GM23248 (cell line): ENCODE measurements at regions not wholly inside any gene's neighbourhood (a gene's known extent, or its start where the extent isn't known, plus 50 kb on each side); places are given as distances from the start of the nearest gene placed in this dataset.

Experiments
- DNase-seq: peaks from one replicate; pipeline ENCODE4 v3.0.0-alpha.2; 2015
- H2AFZ ChIP-seq: fragments of 200-600 bp; sonication (generic); 2 replicates; pipeline ENCODE4 v1.6.1; 2016; ENCODE audit warnings: antibody characterized with exemption
- H3F3A ChIP-seq: fragments of 200-600 bp; sonication (generic); 2 replicates; pipeline ENCODE4 v1.6.1; 2016; ENCODE audit warnings: mild to moderate bottlenecking, antibody characterized with exemption, mixed run types; ENCODE audit not compliant: insufficient read depth
- H3K27ac ChIP-seq: fragments of 200-600 bp; sonication (generic); 2 replicates; pipeline ENCODE4 v1.5.1; 2016; ENCODE audit warnings: mild to moderate bottlenecking
- H3K27me3 ChIP-seq: fragments of 200-600 bp; sonication (generic); replicated peaks from 2 replicates; pipeline ENCODE4 v1.6.1; 2016; ENCODE audit warnings: mild to moderate bottlenecking; ENCODE audit not compliant: insufficient read depth
- H3K36me3 ChIP-seq: fragments of 200-600 bp; sonication (generic); 2 replicates; pipeline ENCODE4 v1.6.1; 2016; ENCODE audit warnings: low read depth, mild to moderate bottlenecking
- H3K4me1 ChIP-seq: fragments of 200-600 bp; sonication (generic); 2 replicates; pipeline ENCODE4 v1.6.1; 2016; ENCODE audit warnings: mild to moderate bottlenecking; ENCODE audit not compliant: insufficient read depth
- H3K4me2 ChIP-seq: fragments of 200-600 bp; sonication (generic); one replicate; pipeline ENCODE4 v1.6.1; 2016; ENCODE audit warnings: mild to moderate bottlenecking; ENCODE audit not compliant: unreplicated experiment
- H3K4me3 ChIP-seq: fragments of 200-600 bp; sonication (generic); 2 replicates; pipeline ENCODE4 v1.5.1; 2016; ENCODE audit warnings: mild to moderate bottlenecking
- H3K79me2 ChIP-seq: fragments of 200-600 bp; sonication (generic); 2 replicates; pipeline ENCODE4 v1.6.1; 2016; ENCODE audit warnings: mild to moderate bottlenecking; ENCODE audit not compliant: insufficient read depth
- H3K9ac ChIP-seq: fragments of 200-600 bp; sonication (generic); 2 replicates; pipeline ENCODE4 v1.6.1; 2016; ENCODE audit warnings: mild to moderate bottlenecking
- H3K9me2 ChIP-seq: fragments of 200-600 bp; sonication (generic); 2 replicates; pipeline ENCODE4 v1.6.1; 2016; ENCODE audit warnings: mixed run types, mild to moderate bottlenecking, moderate library complexity; ENCODE audit not compliant: insufficient read depth
- H3K9me3 ChIP-seq: fragments of 200-600 bp; sonication (generic); one replicate; pipeline ENCODE4 v1.6.1; 2017; ENCODE audit warnings: low read depth
- H4K20me1 ChIP-seq: fragments of 200-600 bp; sonication (generic); 2 replicates; pipeline ENCODE4 v1.6.0; 2016; ENCODE audit not compliant: insufficient read depth
- EZH2 ChIP-seq: fragments of 200-600 bp; sonication (generic); IDR thresholded peaks from 2 replicates; pipeline ENCODE4 v1.6.1; 2018; ENCODE audit warnings: antibody characterized with exemption, mild to moderate bottlenecking; ENCODE audit not compliant: insufficient read depth, poor library complexity, severe bottlenecking
- EZH2phosphoT487 ChIP-seq: fragments of 200-600 bp; sonication (generic); IDR thresholded peaks from 2 replicates; pipeline ENCODE4 v1.6.1; 2018; ENCODE audit warnings: antibody characterized with exemption, moderate library complexity, mild to moderate bottlenecking, low read depth; ENCODE audit not compliant: insufficient read depth
- WGBS, 2 experiments: methylation state at CpG; one replicate each; pipeline ENCODE4 v1.1.6; 2015 to 2017; ENCODE audit warnings: low lambda C conversion rate in 2 of 2, low coverage in 1 of 2; ENCODE audit errors: missing lambda C conversion rate in 2 of 2; 5-methylcytosine and 5-hydroxymethylcytosine counted together
- in situ Hi-C: fragments of 300-500 bp; cut with MboI; formaldehyde crosslinking; loops from 2 replicates; pipeline ENCODE4 v1.15.0; 2020

DNA sequence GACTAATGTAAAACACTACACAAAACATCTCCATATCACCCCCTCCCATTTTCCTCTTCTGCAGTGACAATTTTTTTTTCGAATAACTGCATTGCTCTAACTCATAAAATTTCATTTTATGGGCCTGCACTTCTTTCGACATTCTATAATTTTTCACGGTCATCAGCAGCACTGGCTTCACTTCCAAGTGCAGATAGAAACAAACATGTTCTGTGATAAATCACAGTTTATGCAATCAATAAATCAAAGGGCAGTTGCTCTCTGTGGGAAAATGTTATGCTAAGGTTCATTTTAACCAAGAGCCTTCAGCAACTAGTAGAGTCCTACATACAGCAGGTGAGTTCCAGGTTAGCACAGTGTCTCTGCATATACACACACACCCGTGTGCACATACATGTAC lies 100.1 kb downstream of the GPAM start:
- Histone ChIP-seq H3K79me2 (no peaks in the 10 kb centered on the region), H3K9me2 (no peaks in the 10 kb centered on the region), H3K36me3 (no peaks in the 10 kb centered on the region), H3K4me1 (no peaks in the 10 kb centered on the region), H3K27me3 (0 out of 2 replicates have a peak, but pooled peaks cover 11% of the 10 kb centered on the region), H3K4me3 (no peak overlapping the region), H3K9ac (no peak overlapping the region), H3K27ac (no peak overlapping the region), H2AFZ (no peak overlapping the region), H4K20me1 (no peaks in the 10 kb centered on the region), H3F3A (no peaks in the 10 kb centered on the region), H3K4me2 (no peak overlapping the region), H3K9me3 (no peaks in the 10 kb centered on the region)
- WGBS, 2 experiments: 26 to 28% methylated on average over 4 of the region's 4 CpGs
- DNase-seq: no peak
- in situ Hi-C loops: no loop called here
- TF ChIP-seq EZH2 (no peak), EZH2phosphoT487 (no peak)

DNA sequence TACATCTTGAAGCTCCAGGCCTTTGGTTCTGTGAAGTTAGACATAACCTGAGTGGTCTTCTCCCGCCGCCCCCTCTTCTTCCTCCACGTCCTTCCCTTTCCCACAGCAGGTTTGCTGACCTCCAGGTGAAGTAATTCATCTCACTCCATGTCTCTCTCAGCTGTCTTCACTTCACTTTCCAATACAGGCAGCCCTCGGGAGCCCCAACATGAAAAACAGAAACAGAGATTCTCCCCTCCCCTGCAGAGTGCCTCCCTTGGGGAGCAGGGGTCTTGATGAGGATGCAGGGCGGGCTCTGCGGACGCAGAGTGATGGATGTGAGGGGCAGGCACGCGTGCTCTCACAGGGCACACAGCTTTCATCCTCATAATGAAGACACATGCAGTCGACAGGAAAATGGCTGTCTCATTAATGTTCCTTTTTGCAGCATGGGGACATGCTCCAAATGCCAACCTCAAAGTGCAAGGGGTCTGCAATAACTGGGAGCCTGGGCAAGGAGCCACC lies 95.6 kb downstream of the GPAM start:
- H3K36me3 ChIP-seq: no peaks in the 10 kb centered on the region
- H3K27ac ChIP-seq: no peak overlapping the region
- H3K9ac ChIP-seq: no peak overlapping the region
- in situ Hi-C loops: no loop called here
- H3K4me3 ChIP-seq: no peak overlapping the region
- no peaks in the 10 kb centered on the region for H3K79me2 ChIP-seq
- H2AFZ ChIP-seq: no peak overlapping the region
- no peak overlapping the region for H3K4me2 ChIP-seq
- no peak for DNase-seq
- H4K20me1 ChIP-seq: no peaks in the 10 kb centered on the region
- WGBS, 2 experiments: 52 to 60% methylated on average over 10 of the region's 10 CpGs
- no peak for TF ChIP-seq EZH2phosphoT487
- no peak for TF ChIP-seq EZH2
- H3K9me2 ChIP-seq: no peaks in the 10 kb centered on the region
- no peaks in the 10 kb centered on the region for H3K9me3 ChIP-seq
- H3K4me1 ChIP-seq: no peaks in the 10 kb centered on the region
- H3K27me3 ChIP-seq: peaks cover 19% of the 10 kb centered on the region
- H3F3A ChIP-seq: no peaks in the 10 kb centered on the region

DNA sequence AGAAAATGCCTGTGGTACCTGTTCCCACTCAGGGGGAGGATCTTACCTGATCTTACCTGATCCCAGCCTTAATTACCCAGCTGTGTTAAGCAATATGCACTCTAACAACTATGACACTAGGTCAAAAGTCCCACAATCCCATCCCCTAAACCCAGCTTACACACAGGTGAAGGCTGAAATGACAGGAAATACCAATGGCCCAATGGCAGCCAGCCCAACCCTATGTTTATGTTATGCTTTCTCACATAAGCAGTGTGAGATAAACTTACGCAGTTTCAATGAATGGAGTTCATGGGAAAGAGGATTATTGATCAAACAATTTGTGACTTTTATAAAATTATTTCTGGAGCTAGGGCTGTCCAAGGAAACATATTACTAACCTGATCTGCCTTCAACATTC lies 91.9 kb downstream of the GPAM start:
- WGBS, 2 experiments: 84 to 90% methylated on average over 1 of the region's 1 CpG
- no peaks in the 10 kb centered on the region for H3K36me3 ChIP-seq

DNA sequence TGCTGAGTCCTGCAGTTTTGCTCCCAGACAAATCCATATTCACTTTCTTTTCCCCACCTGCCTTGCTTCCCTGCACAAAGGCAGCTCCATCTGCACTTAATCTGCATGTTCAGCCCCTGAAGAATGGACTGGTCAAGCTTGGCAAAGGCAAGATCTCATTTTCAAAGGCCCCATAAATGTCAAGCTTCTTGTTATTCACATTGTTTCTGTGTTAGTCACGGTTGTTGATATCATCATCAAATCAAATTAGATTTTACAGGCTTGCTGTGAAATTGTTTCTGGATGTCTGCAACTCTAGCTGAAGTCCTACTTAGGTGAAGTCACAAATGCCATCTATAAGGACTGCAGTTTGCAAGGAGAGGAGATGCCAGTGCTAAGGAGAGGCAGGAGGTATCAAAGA lies 91.0 kb downstream of the GPAM start:
- in situ Hi-C loops: no loop called here
- Histone ChIP-seq H3K9ac (no peak overlapping the region), H3K4me1 (no peaks in the 10 kb centered on the region), H4K20me1 (no peaks in the 10 kb centered on the region), H3F3A (no peaks in the 10 kb centered on the region), H3K79me2 (no peaks in the 10 kb centered on the region), H2AFZ (no peak overlapping the region), H3K4me3 (no peak overlapping the region), H3K9me2 (no peaks in the 10 kb centered on the region), H3K4me2 (no peak overlapping the region), H3K9me3 (no peaks in the 10 kb centered on the region), H3K27ac (no peak overlapping the region), H3K27me3 (peaks cover 12% of the 10 kb centered on the region), H3K36me3 (no peaks in the 10 kb centered on the region)
- DNase-seq: peak; percentile 1
- WGBS, 2 experiments: 9 to 17% methylated on average over 1 of the region's 1 CpG
- TF ChIP-seq EZH2phosphoT487 (no peak), EZH2 (no peak)

More for the DNA sequence above, 91.9 kb downstream of the GPAM start:
- Histone ChIP-seq H3K79me2 (no peaks in the 10 kb centered on the region), H3K9me3 (no peaks in the 10 kb centered on the region), H3K27ac (no peak overlapping the region), H3K4me2 (no peak overlapping the region), H3K4me1 (no peaks in the 10 kb centered on the region), H3F3A (no peaks in the 10 kb centered on the region), H3K4me3 (no peak overlapping the region), H3K27me3 (peaks cover 13% of the 10 kb centered on the region), H3K9me2 (no peaks in the 10 kb centered on the region), H3K9ac (no peak overlapping the region), H4K20me1 (no peaks in the 10 kb centered on the region), H2AFZ (no peak overlapping the region)
- in situ Hi-C loops: no loop called here
- TF ChIP-seq EZH2: no peak
- no peak for TF ChIP-seq EZH2phosphoT487
- no peak for DNase-seq

DNA sequence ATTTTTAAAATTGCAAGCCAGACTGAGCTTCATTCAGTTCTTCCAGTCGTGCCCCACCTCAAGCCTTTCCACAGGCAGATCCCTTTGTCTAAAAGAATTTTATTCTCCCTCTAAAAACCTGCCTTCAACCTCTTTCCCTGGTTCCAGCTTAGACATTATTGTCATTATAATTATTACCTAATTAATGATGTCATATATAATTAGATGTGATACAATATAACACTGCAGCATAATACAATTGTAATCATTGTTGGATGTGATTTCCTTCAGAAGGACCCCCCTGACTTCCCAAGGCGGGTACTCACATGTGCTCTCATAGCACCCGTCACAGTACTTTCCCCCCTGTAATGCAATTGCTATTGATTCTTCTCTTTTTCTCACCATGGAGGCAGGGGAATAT lies 88.6 kb downstream of the GPAM start:
- no peak for DNase-seq
- Histone ChIP-seq H2AFZ (no peak overlapping the region), H4K20me1 (no peaks in the 10 kb centered on the region), H3K79me2 (no peaks in the 10 kb centered on the region), H3F3A (no peaks in the 10 kb centered on the region), H3K27ac (no peak overlapping the region), H3K4me1 (no peaks in the 10 kb centered on the region), H3K9me3 (no peaks in the 10 kb centered on the region), H3K9ac (no peak overlapping the region), H3K36me3 (no peaks in the 10 kb centered on the region), H3K4me3 (no peak overlapping the region), H3K27me3 (peaks cover 6% of the 10 kb centered on the region), H3K4me2 (no peak overlapping the region), H3K9me2 (no peaks in the 10 kb centered on the region)
- in situ Hi-C loops: no loop called here
- WGBS, 2 experiments: 41 to 42% methylated on average over 3 of the region's 3 CpGs
- TF ChIP-seq EZH2 (no peak), EZH2phosphoT487 (no peak)
